ENCODE measurements at regions not wholly inside any gene's neighbourhood (a gene's known extent, or its start where the extent isn't known, plus 50 kb on each side); places are given as distances from the start of the nearest gene placed in this dataset.

- H3K4me1 ChIP-seq (ENCODE audit: low read depth): no peaks in the 10 kb centered on the region
- intact Hi-C loops (cut with DNase I, micrococcal nuclease): no loop called here
- ATAC-seq: peak; percentile 57
- H3K9me3 ChIP-seq: no peaks in the 10 kb centered on the region
- TF ChIP-seq, protein P1, sequence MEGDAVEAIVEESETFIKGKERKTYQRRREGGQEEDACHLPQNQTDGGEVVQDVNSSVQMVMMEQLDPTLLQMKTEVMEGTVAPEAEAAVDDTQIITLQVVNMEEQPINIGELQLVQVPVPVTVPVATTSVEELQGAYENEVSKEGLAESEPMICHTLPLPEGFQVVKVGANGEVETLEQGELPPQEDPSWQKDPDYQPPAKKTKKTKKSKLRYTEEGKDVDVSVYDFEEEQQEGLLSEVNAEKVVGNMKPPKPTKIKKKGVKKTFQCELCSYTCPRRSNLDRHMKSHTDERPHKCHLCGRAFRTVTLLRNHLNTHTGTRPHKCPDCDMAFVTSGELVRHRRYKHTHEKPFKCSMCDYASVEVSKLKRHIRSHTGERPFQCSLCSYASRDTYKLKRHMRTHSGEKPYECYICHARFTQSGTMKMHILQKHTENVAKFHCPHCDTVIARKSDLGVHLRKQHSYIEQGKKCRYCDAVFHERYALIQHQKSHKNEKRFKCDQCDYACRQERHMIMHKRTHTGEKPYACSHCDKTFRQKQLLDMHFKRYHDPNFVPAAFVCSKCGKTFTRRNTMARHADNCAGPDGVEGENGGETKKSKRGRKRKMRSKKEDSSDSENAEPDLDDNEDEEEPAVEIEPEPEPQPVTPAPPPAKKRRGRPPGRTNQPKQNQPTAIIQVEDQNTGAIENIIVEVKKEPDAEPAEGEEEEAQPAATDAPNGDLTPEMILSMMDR (IDR thresholded peaks at IDR 0.05): no peak
- H3K4me3 ChIP-seq: no peak overlapping the region
- no peaks in the 10 kb centered on the region for H3K36me3 ChIP-seq (ENCODE audit: low read depth)
- DNase-seq: no peak
Measured at GRCh38 chr3:160622263-160623045, 54.5 kb upstream of the ARL14 start.

DNA sequence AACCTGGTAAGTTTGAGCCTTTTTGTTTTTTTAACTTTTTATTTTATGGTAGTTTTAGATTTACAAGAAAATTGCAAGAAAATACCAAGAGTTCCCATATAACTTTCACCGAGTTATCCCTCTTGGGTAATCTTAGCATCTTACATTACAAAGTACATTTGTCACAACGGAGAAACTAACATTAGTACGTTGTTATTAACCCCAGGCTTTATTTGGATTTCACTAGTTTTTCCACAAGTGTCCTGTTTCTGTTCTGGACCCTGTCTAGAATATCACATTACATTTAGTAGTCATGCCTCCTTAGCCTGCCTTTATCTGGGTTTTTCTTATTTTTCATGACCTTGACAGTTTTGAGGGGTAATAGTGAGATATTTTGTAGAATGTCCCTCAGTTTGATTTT, 53.5 kb upstream of the KPNA4 start:
- H3K4me1 ChIP-seq (ENCODE audit: low read depth): no peaks in the 10 kb centered on the region
- DNase-seq: no peak
- intact Hi-C loops (cut with DNase I, micrococcal nuclease): no loop called here
- H3K4me3 ChIP-seq: no peak overlapping the region
- no peaks in the 10 kb centered on the region for H3K36me3 ChIP-seq (ENCODE audit: low read depth)
- no peak for ATAC-seq
- TF ChIP-seq, protein P1 (IDR thresholded peaks at IDR 0.05): no peak
- no peaks in the 10 kb centered on the region for H3K9me3 ChIP-seq

DNA sequence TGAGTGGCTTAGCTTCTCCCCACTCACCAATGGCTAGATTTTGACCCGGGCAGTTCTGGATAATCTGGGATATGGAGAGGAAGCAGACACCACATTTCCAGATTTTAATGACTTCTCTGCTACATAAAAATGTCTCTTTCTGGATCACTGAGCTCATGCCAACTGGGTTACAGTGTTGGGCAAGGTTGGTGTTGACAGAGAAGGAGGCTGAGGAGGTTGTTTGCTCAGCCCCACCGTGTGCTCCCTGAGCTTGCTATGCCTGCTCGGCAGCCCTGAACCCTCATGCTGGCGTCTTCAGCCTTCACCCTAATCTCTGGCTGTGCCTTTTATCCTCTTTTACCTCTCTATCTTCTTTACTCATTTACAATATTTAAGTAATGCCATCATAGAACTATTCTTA, 53.0 kb upstream of the KPNA4 start:
- ATAC-seq (peak; percentile 48), DNase-seq (peak in 2 of 3 donors; percentile 9 to 29)
- H3K4me1 ChIP-seq (ENCODE audit: low read depth): no peaks in the 10 kb centered on the region
- no peak overlapping the region for H3K4me3 ChIP-seq
- intact Hi-C loops (cut with DNase I, micrococcal nuclease): no loop called here
- no peaks in the 10 kb centered on the region for H3K9me3 ChIP-seq
- H3K36me3 ChIP-seq (ENCODE audit: low read depth): no peaks in the 10 kb centered on the region
- TF ChIP-seq, protein P1 (IDR thresholded peaks at IDR 0.05): no peak

DNA sequence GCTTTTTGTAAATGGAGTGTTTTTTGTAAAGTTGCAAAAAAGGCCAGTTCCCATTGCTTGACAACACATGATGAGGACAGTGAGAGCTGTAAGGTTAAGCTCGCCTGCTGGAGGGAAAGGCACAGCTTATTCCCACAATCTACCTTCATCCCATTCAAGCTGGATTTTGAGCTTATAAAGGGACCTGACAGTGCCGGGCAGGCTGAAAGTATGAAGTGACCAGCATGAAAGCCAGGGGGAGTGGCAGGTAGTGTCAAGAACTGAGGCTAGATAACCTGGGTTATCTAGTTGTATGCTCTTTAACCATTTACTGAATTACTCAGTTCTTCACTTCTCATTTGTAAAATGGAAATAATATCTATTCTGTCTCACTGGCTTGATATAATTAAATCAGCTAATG, 52.3 kb upstream of the KPNA4 start:
- ATAC-seq: no peak
- TF ChIP-seq, protein P1 (IDR thresholded peaks at IDR 0.05): no peak
- Histone ChIP-seq H3K9me3 (no peaks in the 10 kb centered on the region), H3K36me3 (ENCODE audit: low read depth) (no peaks in the 10 kb centered on the region), H3K4me3 (no peak overlapping the region), H3K4me1 (ENCODE audit: low read depth) (no peaks in the 10 kb centered on the region)
- DNase-seq: peak in 1 of 3 donors; percentile 36
- intact Hi-C loops (cut with DNase I, micrococcal nuclease): no loop called here

- Histone ChIP-seq H3K36me3 (ENCODE audit: low read depth) (no peaks in the 10 kb centered on the region), H3K9me3 (no peaks in the 10 kb centered on the region), H3K4me3 (no peak overlapping the region), H3K4me1 (ENCODE audit: low read depth) (no peaks in the 10 kb centered on the region)
- DNase-seq (no peak), ATAC-seq (no peak)
- TF ChIP-seq, protein P1 (IDR thresholded peaks at IDR 0.05): no peak
- intact Hi-C loops (cut with DNase I, micrococcal nuclease): no loop called here
Measured at GRCh38 chr3:160616716-160617115, 51.3 kb upstream of the KPNA4 start.

Data from mucosa of descending colon (tissue), 3 donors.